ENCODE measurements at regions not wholly inside any gene's neighbourhood (a gene's known extent, or its start where the extent isn't known, plus 50 kb on each side); places are given as distances from the start of the nearest gene placed in this dataset.

DNA sequence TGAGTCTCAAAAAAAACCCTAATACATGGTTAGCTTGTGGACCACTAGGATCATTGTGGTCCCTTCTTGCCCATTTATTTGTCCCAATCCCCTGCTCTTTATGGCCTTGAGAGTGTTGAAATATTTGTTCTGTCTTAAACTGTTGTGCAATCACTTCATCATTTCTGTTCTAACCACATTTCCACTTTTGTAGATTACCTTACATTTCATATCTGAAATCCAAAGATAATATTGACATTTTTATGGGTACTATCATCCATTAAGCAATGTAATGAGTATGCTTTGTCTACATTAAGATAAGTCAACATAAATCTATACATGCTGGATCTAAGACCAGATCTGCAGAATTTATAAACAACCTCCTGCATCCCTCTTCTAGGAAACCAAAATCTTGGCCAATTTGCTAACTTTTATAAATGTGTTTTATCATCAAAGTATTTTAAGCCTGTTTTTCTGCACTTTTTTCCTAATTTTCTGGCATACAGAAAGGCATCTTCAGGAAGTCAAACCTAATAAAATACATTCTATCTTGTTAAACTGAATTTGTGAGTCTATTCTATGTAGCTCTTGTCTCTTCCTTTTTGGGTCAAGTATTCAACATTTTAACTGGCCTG, 359.4 kb upstream of the CELF2 start:
- H3K4me3 ChIP-seq (ENCODE audit: low read length) = no peak overlapping the region
- TF ChIP-seq, protein P1, sequence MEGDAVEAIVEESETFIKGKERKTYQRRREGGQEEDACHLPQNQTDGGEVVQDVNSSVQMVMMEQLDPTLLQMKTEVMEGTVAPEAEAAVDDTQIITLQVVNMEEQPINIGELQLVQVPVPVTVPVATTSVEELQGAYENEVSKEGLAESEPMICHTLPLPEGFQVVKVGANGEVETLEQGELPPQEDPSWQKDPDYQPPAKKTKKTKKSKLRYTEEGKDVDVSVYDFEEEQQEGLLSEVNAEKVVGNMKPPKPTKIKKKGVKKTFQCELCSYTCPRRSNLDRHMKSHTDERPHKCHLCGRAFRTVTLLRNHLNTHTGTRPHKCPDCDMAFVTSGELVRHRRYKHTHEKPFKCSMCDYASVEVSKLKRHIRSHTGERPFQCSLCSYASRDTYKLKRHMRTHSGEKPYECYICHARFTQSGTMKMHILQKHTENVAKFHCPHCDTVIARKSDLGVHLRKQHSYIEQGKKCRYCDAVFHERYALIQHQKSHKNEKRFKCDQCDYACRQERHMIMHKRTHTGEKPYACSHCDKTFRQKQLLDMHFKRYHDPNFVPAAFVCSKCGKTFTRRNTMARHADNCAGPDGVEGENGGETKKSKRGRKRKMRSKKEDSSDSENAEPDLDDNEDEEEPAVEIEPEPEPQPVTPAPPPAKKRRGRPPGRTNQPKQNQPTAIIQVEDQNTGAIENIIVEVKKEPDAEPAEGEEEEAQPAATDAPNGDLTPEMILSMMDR (conservative IDR thresholded peaks at IDR 0.05; ENCODE audit: low read length) = no peak
- DNase-seq (ENCODE audit: low read depth) = no peak

DNA sequence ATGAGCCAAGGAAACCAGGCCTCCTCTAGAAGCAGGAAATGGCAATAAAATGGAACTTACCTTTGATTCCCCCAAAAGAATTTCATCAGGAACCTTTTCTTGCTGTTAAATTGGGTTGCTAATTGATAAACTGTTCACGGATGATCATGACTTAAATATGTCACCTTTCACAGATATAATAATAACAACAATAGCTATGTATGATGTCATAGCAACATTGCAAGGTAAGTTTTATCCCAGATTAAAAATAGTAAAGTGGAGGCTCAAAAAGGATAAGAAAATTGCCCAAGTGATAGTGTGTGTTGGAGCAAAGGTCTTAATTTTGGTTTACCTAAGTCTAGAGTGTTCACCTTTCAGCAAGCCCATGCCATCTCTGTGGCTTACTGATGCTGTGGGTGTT, 357.6 kb upstream of the CELF2 start:
- H3K4me3 ChIP-seq (ENCODE audit: low read length) = no peak overlapping the region
- TF ChIP-seq, protein P1 (conservative IDR thresholded peaks at IDR 0.05; ENCODE audit: low read length) = no peak
- DNase-seq (ENCODE audit: low read depth) = no peak

DNA sequence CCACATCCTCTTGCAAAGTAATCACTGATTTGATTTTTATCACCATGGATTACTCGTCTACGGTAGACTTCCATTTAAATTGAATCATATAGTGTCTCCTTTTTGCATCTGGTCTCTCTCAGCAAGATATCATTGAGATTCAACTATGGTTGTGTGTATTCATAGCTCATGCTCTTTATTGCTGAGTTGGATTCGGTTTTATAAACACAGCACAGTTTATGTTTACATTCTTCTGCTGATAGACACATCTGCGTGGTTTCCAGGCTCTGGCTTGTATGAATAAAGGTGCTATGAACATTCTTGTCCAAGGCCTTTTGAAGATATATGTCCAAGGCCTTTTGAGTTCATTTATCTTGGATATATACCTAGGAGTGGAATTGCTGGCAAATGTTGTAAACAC, 356.5 kb upstream of the CELF2 start:
- DNase-seq (ENCODE audit: low read depth) = no peak
- TF ChIP-seq, protein P1 (conservative IDR thresholded peaks at IDR 0.05; ENCODE audit: low read length) = no peak
- no peak overlapping the region for H3K4me3 ChIP-seq (ENCODE audit: low read length)

DNA sequence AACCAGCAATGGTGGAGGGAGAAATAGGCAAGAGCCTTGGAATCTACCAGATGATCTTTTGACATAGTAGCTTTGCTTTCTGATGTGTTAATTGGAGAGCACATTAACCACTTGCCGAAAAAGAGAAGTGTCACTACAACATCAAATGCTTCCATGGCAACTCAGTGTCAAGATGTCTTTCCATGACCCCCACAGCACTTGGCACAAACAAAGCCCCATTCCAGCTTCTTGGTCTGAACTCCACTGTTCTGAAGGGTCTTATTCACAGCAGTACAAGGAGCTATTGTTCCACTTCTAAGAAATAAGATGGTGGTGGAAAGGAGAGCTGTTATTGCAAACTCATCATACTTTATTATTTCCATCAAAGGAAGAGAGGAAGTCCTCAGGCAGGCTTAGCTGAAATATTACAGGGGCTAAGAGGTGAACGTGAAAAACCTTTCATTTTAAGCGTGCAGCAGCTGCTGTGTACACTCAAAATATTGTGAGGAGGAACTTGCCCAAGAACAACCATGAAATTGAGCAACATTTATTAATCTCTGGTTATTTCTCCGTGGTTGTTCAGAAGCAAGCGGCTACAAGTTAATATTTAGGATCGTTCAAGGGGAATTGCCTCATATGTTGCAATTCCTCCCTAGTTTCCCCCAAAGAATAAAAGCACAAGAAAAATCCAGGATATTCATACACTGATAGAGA, 354.8 kb upstream of the CELF2 start:
- DNase-seq (ENCODE audit: low read depth) = no peak
- no peak overlapping the region for H3K4me3 ChIP-seq (ENCODE audit: low read length)
- TF ChIP-seq, protein P1 (conservative IDR thresholded peaks at IDR 0.05; ENCODE audit: low read length) = no peak

DNA sequence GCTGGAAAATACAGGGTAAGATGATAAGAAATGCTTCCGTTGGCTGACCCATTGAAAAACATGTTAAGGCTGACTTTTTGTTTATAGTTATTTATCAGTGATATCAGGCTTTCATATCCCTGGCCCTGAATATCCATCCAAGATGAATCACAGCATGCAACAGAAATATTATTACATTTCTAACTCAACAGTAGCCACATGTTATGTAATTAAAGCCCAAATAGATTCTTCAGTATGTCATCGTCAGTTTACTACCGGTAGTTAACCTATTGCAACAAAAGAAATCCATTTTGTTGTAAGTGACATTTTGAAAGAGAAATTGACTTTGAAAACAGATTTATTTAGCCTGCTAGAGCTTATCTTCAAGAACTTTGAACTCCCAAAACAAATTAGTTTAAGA, 354.1 kb upstream of the CELF2 start:
- H3K4me3 ChIP-seq (ENCODE audit: low read length) = no peak overlapping the region
- DNase-seq (ENCODE audit: low read depth) = no peak
- TF ChIP-seq, protein P1 (conservative IDR thresholded peaks at IDR 0.05; ENCODE audit: low read length) = no peak

DNA sequence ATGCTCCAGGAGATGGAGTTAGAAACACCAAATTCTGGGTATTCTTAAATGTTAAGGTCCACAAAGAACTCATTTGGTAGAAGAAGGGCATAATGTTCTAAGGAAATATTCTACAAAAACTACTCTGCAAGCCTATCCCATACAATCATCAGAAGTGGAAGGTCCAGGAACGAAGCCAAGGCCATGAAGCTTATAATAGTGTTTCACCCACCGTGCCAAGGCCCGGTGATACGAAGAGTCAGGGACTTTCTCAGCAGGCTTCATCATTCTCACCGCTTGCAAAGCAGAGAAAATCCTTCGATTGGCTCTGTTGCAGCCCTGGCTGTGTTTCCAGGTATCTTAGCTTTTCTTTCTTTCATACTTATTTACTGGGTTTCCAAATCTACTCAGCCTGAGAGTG, 351.9 kb upstream of the CELF2 start:
- no peak for DNase-seq (ENCODE audit: low read depth)
- TF ChIP-seq, protein P1 (conservative IDR thresholded peaks at IDR 0.05; ENCODE audit: low read length) = no peak
- no peak overlapping the region for H3K4me3 ChIP-seq (ENCODE audit: low read length)

DNA sequence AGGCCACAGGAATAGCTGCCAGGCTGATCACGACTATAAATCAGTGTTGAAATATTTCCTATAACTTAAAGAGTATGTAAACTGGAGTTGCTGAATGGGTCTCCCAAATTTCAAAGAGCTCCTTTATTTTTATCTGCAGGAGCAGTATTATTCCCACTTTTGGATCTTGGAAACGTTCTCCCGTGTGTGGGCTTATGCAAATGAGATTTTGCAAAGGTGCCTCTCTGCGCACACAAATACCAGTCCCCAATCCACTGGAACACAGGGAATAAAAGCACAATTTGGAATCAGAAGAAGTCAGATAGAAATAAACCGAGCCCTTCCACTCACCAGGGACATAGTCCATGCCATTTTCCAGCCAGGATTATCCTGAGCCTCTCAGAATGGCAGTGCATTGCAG, 350.2 kb upstream of the CELF2 start:
- no peak overlapping the region for H3K4me3 ChIP-seq (ENCODE audit: low read length)
- TF ChIP-seq, protein P1 (conservative IDR thresholded peaks at IDR 0.05; ENCODE audit: low read length) = no peak
- DNase-seq (ENCODE audit: low read depth) = no peak

Measured in AG10803 (cell line).